Prostate gland (tissue), 2 donors: ENCODE measurements at regions not wholly inside any gene's neighbourhood (a gene's known extent, or its start where the extent isn't known, plus 50 kb on each side); places are given as distances from the start of the nearest gene placed in this dataset.

Source experiments
- DNase-seq: peaks from one replicate; pipeline ENCODE4 v3.0.0-alpha.2; 2019; ENCODE audit warnings: low spot score
- H3K27ac ChIP-seq, 2 donors: fragments of 200-600 bp; sonication (generic); 2 replicates each; pipeline ENCODE4 v1.5.1; 2017 to 2019
- H3K27me3 ChIP-seq: fragments of 200-600 bp; sonication (generic); replicated peaks from 2 replicates; pipeline ENCODE4 v1.5.1; 2019; ENCODE audit not compliant: insufficient read depth
- H3K36me3 ChIP-seq, 2 donors: fragments of 200-600 bp; sonication (generic); 1 replicate in 1 of 2; 2 replicates in 1 of 2; pipeline versions ENCODE4 v1.5.1 to v1.8.1; 2017 to 2019
- H3K4me1 ChIP-seq: fragments of 200-600 bp; sonication (generic); replicated peaks from 2 replicates; pipeline ENCODE4 v1.5.1; 2019
- H3K4me3 ChIP-seq, 2 donors: fragments of 200-600 bp; sonication (generic); 2 replicates each; pipeline ENCODE4 v1.5.1; 2017 to 2019
- H3K9me3 ChIP-seq: fragments of 200-600 bp; sonication (generic); 2 replicates; pipeline ENCODE4 v1.5.1; 2017
- POLR2A ChIP-seq: fragments of 450-650 bp; IDR thresholded peaks from one replicate; pipeline ENCODE4 v1.6.1; 2016; ENCODE audit warnings: antibody characterized with exemption, mild to moderate bottlenecking
- POLR2AphosphoS5 ChIP-seq: sonication (generic); formaldehyde crosslinking; IDR thresholded peaks from one replicate; pipeline ENCODE4 v1.6.1; 2017; ENCODE audit warnings: antibody characterized with exemption
- WGBS: methylation state at CpG from one replicate; pipeline ENCODE4 v1.1.5; 2018; 5-methylcytosine and 5-hydroxymethylcytosine counted together
- intact Hi-C: fragments of 100-400 bp; cut with DNase I; formaldehyde crosslinking; loops from one replicate; pipeline ENCODE4 v1.14.2; 2022
- TF ChIP-seq, protein P1 (sequence below), 4 experiments: fragments of 200-600 bp in 2 of 4; fragments of 450-650 bp in 2 of 4; sonication (generic) in 2 of 4; IDR thresholded peaks; 1 replicate in 3 of 4; 2 replicates in 1 of 4; pipeline ENCODE4 v1.5.1; 2016 to 2019; ENCODE audit warnings: antibody characterized with exemption in 4 of 4, mild to moderate bottlenecking in 2 of 4, moderate library complexity in 2 of 4

DNA sequence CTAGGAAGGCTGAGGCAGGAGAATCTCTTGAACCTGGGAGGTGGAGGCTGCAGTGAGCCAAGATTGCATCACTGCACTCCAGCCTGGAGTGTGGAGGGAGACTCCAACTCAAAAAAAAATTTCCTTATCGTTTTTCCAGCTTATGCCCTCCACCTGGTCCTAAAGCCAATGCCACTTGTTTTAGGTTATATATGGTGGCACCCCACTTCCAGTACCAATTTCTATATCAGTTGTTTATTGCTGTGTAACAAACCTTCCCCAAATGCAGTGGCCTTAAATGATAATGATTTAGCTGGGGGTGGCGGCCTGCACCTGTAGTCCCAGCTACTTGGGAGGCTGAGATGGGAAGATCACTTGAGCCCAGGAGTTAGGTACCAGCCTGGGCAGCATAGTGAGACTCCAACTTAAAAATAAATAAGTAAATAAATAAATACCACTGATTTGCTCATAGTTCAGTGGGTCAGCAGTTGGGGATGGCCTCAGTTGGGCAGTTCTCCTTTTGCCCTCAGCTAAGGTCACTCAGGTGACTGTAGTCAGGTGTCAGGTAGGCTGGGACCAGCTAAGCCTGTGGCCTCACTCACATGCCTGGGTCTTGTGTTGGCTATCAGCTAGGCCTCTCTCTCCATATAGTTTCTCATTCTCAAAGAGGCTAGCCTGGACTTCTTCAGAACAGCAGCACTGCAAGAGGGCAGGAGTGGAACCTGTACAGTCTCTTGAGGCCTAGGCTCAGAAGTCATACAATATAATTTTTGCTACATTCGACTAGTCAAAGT is 113.7 kb upstream of the GATA6 start:
- WGBS: 93% methylated on average over 3 of the region's 3 CpGs
- Histone ChIP-seq H3K27ac (no peak overlapping the region), H3K9me3 (no peaks in the 10 kb centered on the region), H3K4me3 (no peak overlapping the region), H3K4me1 (no peaks in the 10 kb centered on the region), H3K27me3 (no peaks in the 10 kb centered on the region), H3K36me3 (no peaks in the 10 kb centered on the region)
- DNase-seq: no peak
- TF ChIP-seq, protein P1, sequence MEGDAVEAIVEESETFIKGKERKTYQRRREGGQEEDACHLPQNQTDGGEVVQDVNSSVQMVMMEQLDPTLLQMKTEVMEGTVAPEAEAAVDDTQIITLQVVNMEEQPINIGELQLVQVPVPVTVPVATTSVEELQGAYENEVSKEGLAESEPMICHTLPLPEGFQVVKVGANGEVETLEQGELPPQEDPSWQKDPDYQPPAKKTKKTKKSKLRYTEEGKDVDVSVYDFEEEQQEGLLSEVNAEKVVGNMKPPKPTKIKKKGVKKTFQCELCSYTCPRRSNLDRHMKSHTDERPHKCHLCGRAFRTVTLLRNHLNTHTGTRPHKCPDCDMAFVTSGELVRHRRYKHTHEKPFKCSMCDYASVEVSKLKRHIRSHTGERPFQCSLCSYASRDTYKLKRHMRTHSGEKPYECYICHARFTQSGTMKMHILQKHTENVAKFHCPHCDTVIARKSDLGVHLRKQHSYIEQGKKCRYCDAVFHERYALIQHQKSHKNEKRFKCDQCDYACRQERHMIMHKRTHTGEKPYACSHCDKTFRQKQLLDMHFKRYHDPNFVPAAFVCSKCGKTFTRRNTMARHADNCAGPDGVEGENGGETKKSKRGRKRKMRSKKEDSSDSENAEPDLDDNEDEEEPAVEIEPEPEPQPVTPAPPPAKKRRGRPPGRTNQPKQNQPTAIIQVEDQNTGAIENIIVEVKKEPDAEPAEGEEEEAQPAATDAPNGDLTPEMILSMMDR (IDR thresholded peaks at IDR 0.05): no peak
- TF ChIP-seq POLR2AphosphoS5 (no peak), POLR2A (no peak)
- intact Hi-C loops: no loop called here

DNA sequence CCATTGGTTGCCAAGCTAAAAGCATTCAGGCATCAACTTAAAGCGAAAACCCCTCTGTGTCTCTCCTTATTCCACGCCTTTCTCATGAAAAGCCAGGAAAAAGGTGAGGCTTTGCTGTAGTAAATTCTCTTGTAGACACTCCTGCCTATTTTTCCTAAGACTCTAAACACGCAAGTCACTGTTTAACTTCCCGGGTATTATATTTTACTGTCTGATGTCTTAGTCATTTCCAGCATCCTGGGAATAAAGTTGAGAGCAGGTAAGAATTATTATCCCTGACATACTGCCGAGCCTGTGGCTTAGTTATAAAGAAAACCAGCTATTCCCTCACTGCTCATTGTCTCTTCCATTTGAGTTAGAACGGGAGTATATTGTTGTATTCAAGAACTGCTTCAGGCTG is 112.4 kb upstream of the GATA6 start:
- no peak for TF ChIP-seq POLR2A
- TF ChIP-seq, protein P1 (IDR thresholded peaks at IDR 0.05): no peak
- no peak for TF ChIP-seq POLR2AphosphoS5

DNA sequence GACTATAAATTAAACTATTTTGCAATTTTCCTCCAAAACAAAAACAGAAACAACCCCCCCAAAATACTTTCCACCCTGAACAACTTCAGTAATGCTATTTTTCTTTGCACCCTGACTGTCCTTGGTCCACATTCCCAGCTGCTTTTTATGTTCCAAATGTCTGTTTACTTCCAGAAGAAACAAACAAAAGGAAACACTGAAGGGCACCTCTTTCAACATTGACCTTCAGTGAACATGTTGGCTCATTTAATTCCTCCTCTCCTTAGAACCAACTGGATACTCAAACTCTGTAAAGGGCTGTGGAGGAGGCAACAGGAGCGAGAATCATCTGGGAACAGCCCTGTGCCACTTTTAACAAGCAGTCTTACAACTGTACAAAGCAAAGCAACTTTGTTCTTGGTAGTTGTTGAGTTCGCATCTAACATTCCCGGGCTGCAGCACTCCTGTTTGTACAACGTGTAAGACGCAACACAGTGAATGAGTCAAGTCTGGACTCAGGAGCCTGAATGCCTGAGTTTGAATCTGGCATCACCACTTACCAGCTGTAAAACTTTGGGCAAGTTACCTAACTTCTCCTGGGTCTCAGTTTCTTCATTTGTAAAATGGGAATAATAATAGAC is 111.4 kb upstream of the GATA6 start:
- no peaks in the 10 kb centered on the region for H3K4me1 ChIP-seq
- no peak overlapping the region for H3K27ac ChIP-seq
- 47% methylated on average over 5 of the region's 5 CpGs for WGBS
- no peaks in the 10 kb centered on the region for H3K27me3 ChIP-seq
- no peak for DNase-seq
- TF ChIP-seq POLR2A (no peak), POLR2AphosphoS5 (no peak)
- TF ChIP-seq, protein P1 (IDR thresholded peaks at IDR 0.05): no peak
- intact Hi-C loops: no loop called here
- no peak overlapping the region for H3K4me3 ChIP-seq
- H3K36me3 ChIP-seq: no peaks in the 10 kb centered on the region
- H3K9me3 ChIP-seq: no peaks in the 10 kb centered on the region

More for the DNA sequence above, 112.4 kb upstream of the GATA6 start:
- H3K27me3 ChIP-seq: no peaks in the 10 kb centered on the region
- intact Hi-C loops: no loop called here
- no peaks in the 10 kb centered on the region for H3K36me3 ChIP-seq
- H3K4me3 ChIP-seq: no peak overlapping the region
- no peaks in the 10 kb centered on the region for H3K9me3 ChIP-seq
- no peak overlapping the region for H3K27ac ChIP-seq
- DNase-seq: no peak
- H3K4me1 ChIP-seq: no peaks in the 10 kb centered on the region
- WGBS: 59% methylated on average over 6 of the region's 6 CpGs

DNA sequence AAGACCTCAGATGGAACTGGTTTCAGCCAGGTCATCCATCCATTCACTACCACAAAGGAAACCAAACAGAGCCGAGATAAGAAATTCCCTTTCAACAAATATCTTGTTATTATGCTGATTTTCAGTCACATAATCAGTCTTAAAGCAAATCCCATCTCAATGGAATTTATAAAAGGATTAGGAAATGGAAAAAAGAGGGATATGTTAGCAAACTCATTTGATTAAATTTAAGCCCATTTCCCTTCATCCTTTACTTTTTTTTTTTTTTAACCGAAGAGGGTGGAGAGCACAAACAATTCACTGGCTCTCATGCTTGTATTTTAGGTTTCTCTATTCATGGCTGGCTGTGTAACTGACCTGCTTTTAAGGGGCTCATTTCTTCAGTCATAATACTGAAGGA is 109.0 kb upstream of the GATA6 start:
- Histone ChIP-seq H3K36me3 (no peaks in the 10 kb centered on the region), H3K27me3 (no peaks in the 10 kb centered on the region), H3K27ac (no peak overlapping the region), H3K4me1 (no peaks in the 10 kb centered on the region), H3K4me3 (no peak overlapping the region), H3K9me3 (no peaks in the 10 kb centered on the region)
- TF ChIP-seq POLR2A (no peak), POLR2AphosphoS5 (no peak)
- TF ChIP-seq, protein P1 (IDR thresholded peaks at IDR 0.05): no peak
- 50% methylated on average over 2 of the region's 2 CpGs for WGBS
- no peak for DNase-seq
- intact Hi-C loops: no loop called here

DNA sequence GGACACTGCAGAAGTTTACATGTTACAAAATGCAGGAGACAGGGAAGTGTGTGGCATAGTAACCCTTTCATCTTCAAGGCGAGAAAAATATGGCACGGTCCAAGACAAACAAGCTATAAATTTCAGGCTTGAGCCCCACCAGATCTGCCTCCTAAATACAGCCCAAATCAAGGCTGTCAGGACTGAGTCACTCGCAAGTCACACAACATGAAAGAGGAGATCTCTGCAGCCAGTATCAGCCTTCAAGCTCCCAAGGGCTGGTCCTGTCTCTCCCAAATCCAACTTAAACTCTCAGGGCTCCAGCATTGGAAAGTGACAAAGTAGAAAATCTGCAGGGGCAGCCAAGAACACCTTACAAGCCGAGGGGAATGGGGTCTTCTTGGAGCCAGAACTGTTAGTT is 106.3 kb upstream of the GATA6 start:
- WGBS: 56% methylated on average over 4 of the region's 4 CpGs
- no peaks in the 10 kb centered on the region for H3K36me3 ChIP-seq
- intact Hi-C loops: no loop called here
- TF ChIP-seq POLR2AphosphoS5: no peak
- TF ChIP-seq POLR2A: no peak
- TF ChIP-seq, protein P1 (IDR thresholded peaks at IDR 0.05): no peak
- DNase-seq: no peak
- H3K4me1 ChIP-seq: no peaks in the 10 kb centered on the region
- no peak overlapping the region for H3K27ac ChIP-seq
- no peak overlapping the region for H3K4me3 ChIP-seq
- H3K9me3 ChIP-seq: no peaks in the 10 kb centered on the region
- no peaks in the 10 kb centered on the region for H3K27me3 ChIP-seq
